Loucy (cell line): ENCODE measurements at regions not wholly inside any gene's neighbourhood (a gene's known extent, or its start where the extent isn't known, plus 50 kb on each side); places are given as distances from the start of the nearest gene placed in this dataset.

ENCODE experiments used
- H2AFZ ChIP-seq: fragments of 200-600 bp; sonication (generic); 2 replicates; pipeline ENCODE4 v1.6.0; 2016; ENCODE audit warnings: antibody characterized with exemption, mild to moderate bottlenecking, low read length, moderate library complexity
- H3F3A ChIP-seq: fragments of 200-600 bp; 2 replicates; pipeline ENCODE4 v1.6.0; 2016; ENCODE audit warnings: antibody characterized with exemption, low read depth, mild to moderate bottlenecking
- H3K27me3 ChIP-seq: fragments of 200-600 bp; sonication (generic); 2 replicates; pipeline ENCODE4 v1.6.1; 2014; ENCODE audit warnings: low read length, mild to moderate bottlenecking; ENCODE audit not compliant: insufficient read depth, poor library complexity, severe bottlenecking
- H3K36me3 ChIP-seq: fragments of 200-600 bp; sonication (generic); 2 replicates; pipeline ENCODE4 v1.6.1; 2016; ENCODE audit warnings: low read length; ENCODE audit not compliant: insufficient read depth
- H3K4me1 ChIP-seq: fragments of 200-600 bp; sonication (generic); 2 replicates; pipeline ENCODE4 v1.5.1; 2014; ENCODE audit warnings: low read length, mild to moderate bottlenecking; ENCODE audit not compliant: insufficient read depth, poor library complexity, severe bottlenecking
- H3K4me2 ChIP-seq: fragments of 200-600 bp; sonication (generic); 2 replicates; pipeline ENCODE4 v1.6.0; 2014; ENCODE audit warnings: antibody characterized with exemption, low read length, low read depth, mild to moderate bottlenecking; ENCODE audit not compliant: poor library complexity, severe bottlenecking
- H3K4me3 ChIP-seq: fragments of 200-600 bp; sonication (generic); 2 replicates; pipeline ENCODE4 v1.5.1; 2014; ENCODE audit warnings: low read length, mild to moderate bottlenecking, mixed read lengths; ENCODE audit not compliant: poor library complexity, severe bottlenecking
- H3K79me2 ChIP-seq: fragments of 200-600 bp; sonication (generic); 2 replicates; pipeline ENCODE4 v1.6.1; 2014; ENCODE audit warnings: low read length; ENCODE audit not compliant: insufficient read depth
- H3K9ac ChIP-seq: fragments of 200-600 bp; sonication (generic); 2 replicates; pipeline ENCODE4 v1.6.0; 2014; ENCODE audit warnings: mild to moderate bottlenecking, low read depth, low read length, moderate library complexity; ENCODE audit not compliant: poor library complexity, severe bottlenecking
- H3K9me2 ChIP-seq: fragments of 200-600 bp; sonication (generic); replicated peaks from 2 replicates; pipeline ENCODE4 v1.6.1; 2016; ENCODE audit warnings: low read depth, low read length, mixed read lengths
- H3K9me3 ChIP-seq: fragments of 200-600 bp; sonication (generic); 2 replicates; pipeline ENCODE4 v1.6.1; 2014; ENCODE audit warnings: mild to moderate bottlenecking, antibody characterized with exemption, low read length, low read depth; ENCODE audit not compliant: insufficient read depth
- H4K20me1 ChIP-seq: fragments of 200-600 bp; sonication (generic); 2 replicates; pipeline ENCODE4 v1.6.0; 2014; ENCODE audit warnings: antibody characterized with exemption, low read length, mild to moderate bottlenecking; ENCODE audit not compliant: insufficient read depth, poor library complexity, severe bottlenecking
- EZH2phosphoT487 ChIP-seq: fragments of 200-600 bp; IDR thresholded peaks from 2 replicates; pipeline ENCODE4 v1.6.1; 2018; ENCODE audit warnings: antibody characterized with exemption, mild to moderate bottlenecking, moderate library complexity, borderline replicate concordance
- TF ChIP-seq, protein P1 (sequence below): fragments of 200-600 bp; sonication (generic); conservative IDR thresholded peaks from 2 replicates; pipeline ENCODE4 v1.5.1; 2014; ENCODE audit warnings: mild to moderate bottlenecking, antibody characterized with exemption, low read length

DNA sequence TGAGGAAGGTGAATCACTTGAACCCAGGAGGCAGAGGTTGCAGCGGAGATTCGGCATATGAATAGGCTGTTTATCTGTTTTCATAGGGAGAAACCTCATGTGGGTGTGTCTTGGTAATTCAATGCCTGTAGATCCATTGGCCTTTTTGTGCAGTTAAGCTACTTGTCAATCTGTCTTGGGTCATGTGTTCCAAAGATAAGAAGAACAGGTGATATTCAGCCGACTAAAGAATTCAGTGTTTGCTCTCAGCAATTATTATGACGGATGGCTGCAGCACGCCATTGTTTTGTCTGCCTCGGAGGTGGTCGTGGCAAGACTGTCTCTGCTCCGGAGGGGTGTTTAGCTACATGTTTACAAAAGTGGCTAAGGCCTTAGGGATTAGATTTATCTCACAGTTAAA, 573.0 kb upstream of the PCDH9 start:
- Histone ChIP-seq H3K4me2 (no peak overlapping the region), H3K4me3 (no peak overlapping the region), H4K20me1 (no peaks in the 10 kb centered on the region)

DNA sequence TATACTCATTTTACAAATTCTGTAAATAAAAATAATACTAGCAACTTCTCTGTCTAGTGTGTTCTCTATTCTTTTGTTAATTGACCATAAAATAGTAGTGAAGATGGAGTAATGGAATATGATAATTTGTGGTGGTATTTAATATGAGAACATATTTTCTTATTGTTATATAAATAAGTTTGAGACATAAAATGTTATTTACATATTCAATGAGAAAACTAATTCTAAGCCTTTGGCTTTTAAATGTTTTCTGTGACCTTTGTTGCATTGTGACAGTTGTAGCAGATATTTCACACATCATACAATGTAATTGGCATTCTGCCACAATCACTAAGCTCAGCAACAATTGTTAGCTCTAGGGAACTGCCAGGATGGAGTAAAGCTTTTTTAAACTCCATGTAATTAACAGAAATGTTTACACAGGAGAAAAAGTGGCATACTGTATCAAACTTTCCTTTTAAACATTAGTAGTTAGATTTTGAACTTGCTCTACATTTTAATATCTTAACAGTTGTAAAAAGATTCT, 562.1 kb upstream of the PCDH9 start:
- Histone ChIP-seq H2AFZ (no peak overlapping the region), H3K4me3 (no peak overlapping the region), H4K20me1 (no peaks in the 10 kb centered on the region), H3K9me3 (no peaks in the 10 kb centered on the region), H3K27me3 (no peaks in the 10 kb centered on the region), H3K4me2 (no peak overlapping the region), H3K9me2 (no peaks in the 10 kb centered on the region), H3K36me3 (no peaks in the 10 kb centered on the region), H3K4me1 (no peaks in the 10 kb centered on the region), H3F3A (no peaks in the 10 kb centered on the region), H3K79me2 (no peaks in the 10 kb centered on the region), H3K9ac (no peak overlapping the region)
- TF ChIP-seq EZH2phosphoT487, result no peak
- TF ChIP-seq, protein P1, sequence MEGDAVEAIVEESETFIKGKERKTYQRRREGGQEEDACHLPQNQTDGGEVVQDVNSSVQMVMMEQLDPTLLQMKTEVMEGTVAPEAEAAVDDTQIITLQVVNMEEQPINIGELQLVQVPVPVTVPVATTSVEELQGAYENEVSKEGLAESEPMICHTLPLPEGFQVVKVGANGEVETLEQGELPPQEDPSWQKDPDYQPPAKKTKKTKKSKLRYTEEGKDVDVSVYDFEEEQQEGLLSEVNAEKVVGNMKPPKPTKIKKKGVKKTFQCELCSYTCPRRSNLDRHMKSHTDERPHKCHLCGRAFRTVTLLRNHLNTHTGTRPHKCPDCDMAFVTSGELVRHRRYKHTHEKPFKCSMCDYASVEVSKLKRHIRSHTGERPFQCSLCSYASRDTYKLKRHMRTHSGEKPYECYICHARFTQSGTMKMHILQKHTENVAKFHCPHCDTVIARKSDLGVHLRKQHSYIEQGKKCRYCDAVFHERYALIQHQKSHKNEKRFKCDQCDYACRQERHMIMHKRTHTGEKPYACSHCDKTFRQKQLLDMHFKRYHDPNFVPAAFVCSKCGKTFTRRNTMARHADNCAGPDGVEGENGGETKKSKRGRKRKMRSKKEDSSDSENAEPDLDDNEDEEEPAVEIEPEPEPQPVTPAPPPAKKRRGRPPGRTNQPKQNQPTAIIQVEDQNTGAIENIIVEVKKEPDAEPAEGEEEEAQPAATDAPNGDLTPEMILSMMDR, result no peak

More for the DNA sequence above, 573.0 kb upstream of the PCDH9 start:
- no peaks in the 10 kb centered on the region for H3K9me2 ChIP-seq
- H3K4me1 ChIP-seq, result no peaks in the 10 kb centered on the region
- H2AFZ ChIP-seq, result no peak overlapping the region
- H3F3A ChIP-seq, result no peaks in the 10 kb centered on the region
- TF ChIP-seq, protein P1, result no peak
- no peak for TF ChIP-seq EZH2phosphoT487
- H3K9me3 ChIP-seq, result no peaks in the 10 kb centered on the region
- no peaks in the 10 kb centered on the region for H3K36me3 ChIP-seq
- no peak overlapping the region for H3K9ac ChIP-seq
- no peaks in the 10 kb centered on the region for H3K27me3 ChIP-seq
- no peaks in the 10 kb centered on the region for H3K79me2 ChIP-seq

GRCh38 chr13:67791047-67791446, 560.9 kb upstream of the PCDH9 start:
- Histone ChIP-seq H3K4me2 (no peak overlapping the region), H3K4me3 (no peak overlapping the region), H3F3A (no peaks in the 10 kb centered on the region), H3K79me2 (no peaks in the 10 kb centered on the region), H3K4me1 (no peaks in the 10 kb centered on the region), H3K9me3 (no peaks in the 10 kb centered on the region), H3K36me3 (no peaks in the 10 kb centered on the region), H2AFZ (no peak overlapping the region), H4K20me1 (no peaks in the 10 kb centered on the region), H3K9me2 (no peaks in the 10 kb centered on the region), H3K9ac (no peak overlapping the region), H3K27me3 (no peaks in the 10 kb centered on the region)
- no peak for TF ChIP-seq EZH2phosphoT487
- TF ChIP-seq, protein P1, result no peak
